ENCODE measurements at regions not wholly inside any gene's neighbourhood (a gene's known extent, or its start where the extent isn't known, plus 50 kb on each side); places are given as distances from the start of the nearest gene placed in this dataset.

GRCh38 chr11:116537709-116538108 is 235.1 kb downstream of the BUD13 start:
- no peak overlapping the region for H3K27ac ChIP-seq (ENCODE audit: low read depth, low read length)
- POLR2A ChIA-PET = no interaction called here
- peaks cover 6% of the 10 kb centered on the region for H3K27me3 ChIP-seq (ENCODE audit: control insufficient read depth, insufficient read depth, low read length)
- H3K4me3 ChIP-seq (ENCODE audit: low read depth, low read length) = no peak overlapping the region
- CTCF ChIA-PET = no interaction called here
- DNase-seq (ENCODE audit: low read depth, low spot score) = no peak
- no peak for TF ChIP-seq CTCF (IDR thresholded peaks at IDR 0.05; ENCODE audit: low read depth, low read length)
- H3K9me3 ChIP-seq (ENCODE audit: control insufficient read depth, insufficient read depth, low read length) = no peaks in the 10 kb centered on the region

- Histone ChIP-seq H3K4me3 (ENCODE audit: low read depth, low read length) (no peak overlapping the region), H3K27me3 (ENCODE audit: control insufficient read depth, insufficient read depth, low read length) (peaks cover 6% of the 10 kb centered on the region), H3K27ac (ENCODE audit: low read depth, low read length) (no peak overlapping the region), H3K9me3 (ENCODE audit: control insufficient read depth, insufficient read depth, low read length) (no peaks in the 10 kb centered on the region)
- DNase-seq (ENCODE audit: low read depth, low spot score) = no peak
- TF ChIP-seq CTCF (IDR thresholded peaks at IDR 0.05; ENCODE audit: low read depth, low read length) = no peak
- POLR2A ChIA-PET = no interaction called here
- CTCF ChIA-PET = no interaction called here
These were observed 235.7 kb downstream of the BUD13 start for GRCh38 chr11:116537121-116537520.

GRCh38 chr11:116536416-116536815 is 236.4 kb downstream of the BUD13 start:
- Histone ChIP-seq H3K4me3 (ENCODE audit: low read depth, low read length) (no peak overlapping the region), H3K27ac (ENCODE audit: low read depth, low read length) (no peak overlapping the region), H3K9me3 (ENCODE audit: control insufficient read depth, insufficient read depth, low read length) (no peaks in the 10 kb centered on the region), H3K27me3 (ENCODE audit: control insufficient read depth, insufficient read depth, low read length) (peaks cover 6% of the 10 kb centered on the region)
- no peak for TF ChIP-seq CTCF (IDR thresholded peaks at IDR 0.05; ENCODE audit: low read depth, low read length)
- ChIA-PET POLR2A (no interaction called here), CTCF (no interaction called here)
- no peak for DNase-seq (ENCODE audit: low read depth, low spot score)

GRCh38 chr11:116535994-116536393 is 236.8 kb downstream of the BUD13 start:
- Histone ChIP-seq H3K4me3 (ENCODE audit: low read depth, low read length) (no peak overlapping the region), H3K9me3 (ENCODE audit: control insufficient read depth, insufficient read depth, low read length) (no peaks in the 10 kb centered on the region), H3K27me3 (ENCODE audit: control insufficient read depth, insufficient read depth, low read length) (peaks cover 6% of the 10 kb centered on the region), H3K27ac (ENCODE audit: low read depth, low read length) (no peak overlapping the region)
- no peak for TF ChIP-seq CTCF (IDR thresholded peaks at IDR 0.05; ENCODE audit: low read depth, low read length)
- POLR2A ChIA-PET = no interaction called here
- CTCF ChIA-PET = no interaction called here
- DNase-seq (ENCODE audit: low read depth, low spot score) = no peak

GRCh38 chr11:116535120-116535519 is 237.7 kb downstream of the BUD13 start:
- ChIA-PET CTCF (no interaction called here), POLR2A (no interaction called here)
- Histone ChIP-seq H3K9me3 (ENCODE audit: control insufficient read depth, insufficient read depth, low read length) (no peaks in the 10 kb centered on the region), H3K4me3 (ENCODE audit: low read depth, low read length) (no peak overlapping the region), H3K27ac (ENCODE audit: low read depth, low read length) (no peak overlapping the region), H3K27me3 (ENCODE audit: control insufficient read depth, insufficient read depth, low read length) (peaks cover 7% of the 10 kb centered on the region)
- no peak for DNase-seq (ENCODE audit: low read depth, low spot score)
- TF ChIP-seq CTCF (IDR thresholded peaks at IDR 0.05; ENCODE audit: low read depth, low read length) = no peak
